Endothelial cell (in vitro differentiated cells): ENCODE measurements at regions not wholly inside any gene's neighbourhood (a gene's known extent, or its start where the extent isn't known, plus 50 kb on each side); places are given as distances from the start of the nearest gene placed in this dataset.
"Not testable (repeated sequence)": the region's sequence is repeated elsewhere in the genome, so short reads cannot be mapped to it uniquely, and the experiment has no call there.

ENCODE experiments used
- DNase-seq: peaks from one replicate; pipeline ENCODE4 v3.0.0; 2021; ENCODE audit warnings: low spot score
- H3K27ac Mint-ChIP-seq: one replicate; pipeline ENCODE4 v1.8.0; 2021; ENCODE audit warnings: mixed read lengths, inconsistent platforms; ENCODE audit not compliant: unreplicated experiment
- H3K27me3 Mint-ChIP-seq: one replicate; pipeline ENCODE4 v1.8.0; 2021; ENCODE audit warnings: mild to moderate bottlenecking, moderate library complexity, mixed read lengths, inconsistent platforms; ENCODE audit not compliant: unreplicated experiment
- H3K36me3 Mint-ChIP-seq: one replicate; pipeline ENCODE4 v1.8.0; 2021; ENCODE audit warnings: mild to moderate bottlenecking, low read depth, mixed read lengths, inconsistent platforms; ENCODE audit not compliant: unreplicated experiment
- H3K4me1 Mint-ChIP-seq: one replicate; pipeline ENCODE4 v1.8.0; 2021; ENCODE audit warnings: mild to moderate bottlenecking, mixed read lengths, inconsistent platforms; ENCODE audit not compliant: unreplicated experiment
- H3K4me3 Mint-ChIP-seq: one replicate; pipeline ENCODE4 v1.8.0; 2021; ENCODE audit warnings: mild to moderate bottlenecking, mixed read lengths, inconsistent platforms; ENCODE audit not compliant: unreplicated experiment
- H3K9me3 Mint-ChIP-seq: one replicate; pipeline ENCODE4 v1.8.0; 2021; ENCODE audit warnings: mixed read lengths, inconsistent platforms; ENCODE audit not compliant: unreplicated experiment

GRCh38 chrY:18713760-18714159 is 59.8 kb downstream of the HSFY2 start:
- H3K9me3 Mint-ChIP-seq, H3K36me3 Mint-ChIP-seq, H3K4me3 Mint-ChIP-seq, H3K4me1 Mint-ChIP-seq, H3K27ac Mint-ChIP-seq, DNase-seq, H3K27me3 Mint-ChIP-seq: not testable (repeated sequence)

GRCh38 chrY:18718714-18719113 is 54.8 kb downstream of the HSFY2 start:
- not testable (repeated sequence) for H3K36me3 Mint-ChIP-seq, H3K4me3 Mint-ChIP-seq, DNase-seq, H3K27ac Mint-ChIP-seq, H3K4me1 Mint-ChIP-seq, H3K27me3 Mint-ChIP-seq, H3K9me3 Mint-ChIP-seq

DNA sequence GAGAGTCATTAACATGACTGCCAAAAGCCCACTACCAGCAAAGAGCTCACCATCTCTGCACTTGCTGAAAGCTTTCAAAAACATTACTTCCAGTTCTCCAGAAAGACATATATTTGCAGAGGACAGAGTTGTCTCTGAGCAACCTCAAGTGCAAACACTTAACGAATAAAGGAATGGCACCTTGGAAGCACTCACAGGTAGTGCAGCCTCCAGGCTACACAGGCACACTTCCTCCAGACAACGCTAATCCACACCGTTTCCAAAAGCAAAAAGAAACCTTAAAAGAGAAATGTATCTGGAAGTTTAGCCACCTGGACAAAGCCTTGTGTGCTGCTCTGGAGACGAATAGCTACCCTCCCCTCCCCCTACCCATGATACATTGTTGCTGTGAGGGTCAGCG is 53.1 kb downstream of the HSFY2 start:
- not testable (repeated sequence) for H3K4me1 Mint-ChIP-seq, H3K27me3 Mint-ChIP-seq, H3K36me3 Mint-ChIP-seq, H3K9me3 Mint-ChIP-seq, DNase-seq, H3K4me3 Mint-ChIP-seq, H3K27ac Mint-ChIP-seq
